ENCODE measurements at regions not wholly inside any gene's neighbourhood (a gene's known extent, or its start where the extent isn't known, plus 50 kb on each side); places are given as distances from the start of the nearest gene placed in this dataset.

- DNase-seq (ENCODE audit: low spot score), result no peak
- TF ChIP-seq CTCF (IDR thresholded peaks at IDR 0.05), result no peak
These were observed 485.5 kb downstream of the BCAT1 start for GRCh38 chr12:24463375-24463774.

GRCh38 chr12:24462946-24463345 is 486.0 kb downstream of the BCAT1 start:
- DNase-seq (ENCODE audit: low spot score) (no peak), ATAC-seq (ENCODE audit: low FRiP score) (no peak)
- TF ChIP-seq CTCF (IDR thresholded peaks at IDR 0.05), result no peak

More at GRCh38 chr12:24463375-24463774, 485.5 kb downstream of the BCAT1 start:
- no peak for ATAC-seq (ENCODE audit: low FRiP score)

GRCh38 chr12:24460506-24460905 is 488.4 kb downstream of the BCAT1 start:
- no peak for DNase-seq (ENCODE audit: low spot score)
- TF ChIP-seq CTCF (IDR thresholded peaks at IDR 0.05), result no peak
- ATAC-seq (ENCODE audit: low FRiP score), result no peak

DNA sequence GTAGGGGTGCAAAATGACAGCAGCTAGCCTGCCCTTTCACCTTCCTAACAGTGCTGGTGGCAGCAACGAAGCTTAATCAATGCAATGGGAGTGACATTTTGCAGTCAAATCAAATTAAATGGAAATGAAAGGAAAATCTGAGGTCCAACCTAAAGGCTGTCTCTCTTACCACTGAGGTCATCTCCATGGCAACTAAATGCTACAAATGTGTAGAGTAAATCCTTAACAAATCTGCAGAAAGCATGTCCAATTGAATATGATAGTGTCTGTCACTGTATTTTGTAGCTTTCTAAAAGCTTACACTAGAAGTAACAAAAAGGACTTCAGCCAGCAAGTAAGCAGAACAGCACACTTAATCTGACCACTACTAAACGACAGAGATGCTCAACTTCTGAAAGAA is 488.8 kb downstream of the BCAT1 start:
- no peak for TF ChIP-seq CTCF (IDR thresholded peaks at IDR 0.05)
- ATAC-seq (ENCODE audit: low FRiP score) (no peak), DNase-seq (ENCODE audit: low spot score) (no peak)

DNA sequence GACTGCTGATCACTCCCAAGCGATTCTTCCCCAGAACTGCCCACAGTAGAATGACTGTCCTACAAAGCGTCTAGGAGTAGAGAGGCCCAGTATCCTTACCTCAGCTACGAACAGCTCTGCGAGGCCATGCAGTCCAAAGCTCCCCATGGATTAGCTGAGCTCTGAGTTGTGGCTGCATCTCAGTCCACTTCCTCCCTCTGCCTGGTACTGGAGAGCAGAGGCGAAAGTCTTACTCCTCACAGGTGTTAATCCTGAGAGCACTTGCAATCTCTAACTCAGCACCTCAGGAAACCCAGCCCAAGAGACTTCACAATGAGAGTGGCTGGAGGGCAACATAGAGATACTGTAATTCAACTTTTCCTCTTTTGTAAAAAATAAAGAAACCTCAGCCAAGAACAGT is 493.1 kb downstream of the BCAT1 start:
- ATAC-seq (ENCODE audit: low FRiP score) (no peak), DNase-seq (ENCODE audit: low spot score) (no peak)
- no peak for TF ChIP-seq CTCF (IDR thresholded peaks at IDR 0.05)

GRCh38 chr12:24447678-24448077 is 498.2 kb upstream of the SOX5 start:
- no peak for TF ChIP-seq CTCF (IDR thresholded peaks at IDR 0.05)
- no peak for ATAC-seq (ENCODE audit: low FRiP score)
- no peak for DNase-seq (ENCODE audit: low spot score)

DNA sequence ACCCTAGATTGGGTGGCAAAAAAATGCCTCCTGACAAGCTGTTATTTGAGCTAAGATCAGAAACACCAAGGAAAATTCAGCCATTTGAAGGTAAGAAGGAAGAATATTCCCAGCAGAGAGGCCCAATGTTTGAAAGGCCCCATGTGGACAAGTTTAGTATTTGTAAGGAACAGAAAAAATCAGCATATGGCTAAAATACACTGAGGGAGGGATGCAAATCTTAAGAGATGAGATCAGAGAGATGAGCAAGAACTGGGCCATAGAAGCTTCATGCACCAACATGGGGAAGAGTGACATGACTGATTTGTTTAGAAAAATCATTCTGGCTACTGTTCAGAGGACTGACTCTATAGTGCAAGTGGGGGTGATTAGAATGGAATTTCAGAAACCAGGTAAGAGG is 496.8 kb upstream of the SOX5 start:
- ATAC-seq (ENCODE audit: low FRiP score), result no peak
- DNase-seq (ENCODE audit: low spot score), result no peak
- no peak for TF ChIP-seq CTCF (IDR thresholded peaks at IDR 0.05)

Data from omental fat pad (tissue), 3 donors.